Mesendoderm (in vitro differentiated cells): ENCODE measurements at regions not wholly inside any gene's neighbourhood (a gene's known extent, or its start where the extent isn't known, plus 50 kb on each side); places are given as distances from the start of the nearest gene placed in this dataset.
A peak's percentile ranks its signal among the peaks of the same experiment; 100 is the strongest.

Experiments used
- DNase-seq: peaks from one replicate; pipeline ENCODE4 v3.0.0; 2013
- H2AK5ac ChIP-seq: 2 replicates; pipeline ENCODE4 v1.6.1; 2013; ENCODE audit warnings: low read length, inconsistent platforms
- H2BK120ac ChIP-seq: 2 replicates; pipeline ENCODE4 v1.6.1; 2013; ENCODE audit warnings: low read depth, mild to moderate bottlenecking, low read length, moderate library complexity, mixed read lengths
- H2BK15ac ChIP-seq: replicated peaks from 2 replicates; pipeline ENCODE4 v1.6.1; 2013; ENCODE audit warnings: low read depth, mild to moderate bottlenecking, moderate library complexity
- H2BK5ac ChIP-seq: 2 replicates; pipeline ENCODE4 v1.6.1; 2013; ENCODE audit warnings: low read length, inconsistent platforms
- H3K18ac ChIP-seq: 2 replicates; pipeline ENCODE4 v1.6.1; 2013; ENCODE audit warnings: mild to moderate bottlenecking, low read length, mixed read lengths
- H3K23ac ChIP-seq: one replicate; pipeline ENCODE4 v1.6.1; 2013; ENCODE audit warnings: low read length
- H3K27ac ChIP-seq: 2 replicates; pipeline ENCODE4 v1.5.1; 2013; ENCODE audit warnings: low read depth, mild to moderate bottlenecking, inconsistent platforms, low read length, moderate library complexity
- H3K27me3 ChIP-seq: 2 replicates; pipeline ENCODE4 v1.6.1; 2013; ENCODE audit warnings: low read length, control low read depth, mild to moderate bottlenecking, inconsistent platforms; ENCODE audit not compliant: insufficient read depth, poor library complexity
- H3K36me3 ChIP-seq: 2 replicates; pipeline ENCODE4 v1.6.1; 2013; ENCODE audit warnings: low read length, inconsistent platforms; ENCODE audit not compliant: control insufficient read depth, insufficient read depth
- H3K4ac ChIP-seq: one replicate; pipeline ENCODE4 v1.6.1; 2013; ENCODE audit warnings: low read depth, mild to moderate bottlenecking, low read length, moderate library complexity
- H3K4me1 ChIP-seq: 2 replicates; pipeline ENCODE4 v1.6.1; 2013; ENCODE audit warnings: low read depth, low read length, inconsistent platforms; ENCODE audit not compliant: control insufficient read depth
- H3K4me2 ChIP-seq: 2 replicates; pipeline ENCODE4 v1.6.1; 2013; ENCODE audit warnings: low read length
- H3K4me3 ChIP-seq: 2 replicates; pipeline ENCODE4 v1.5.1; 2013; ENCODE audit warnings: mild to moderate bottlenecking, low read length
- H3K56ac ChIP-seq: one replicate; pipeline ENCODE4 v1.6.1; 2013; ENCODE audit warnings: low read length
- H3K79me1 ChIP-seq: 2 replicates; pipeline ENCODE4 v1.6.1; 2013; ENCODE audit warnings: low read length, inconsistent platforms
- H3K79me2 ChIP-seq: 2 replicates; pipeline ENCODE4 v1.6.1; 2013; ENCODE audit warnings: mild to moderate bottlenecking, low read length; ENCODE audit not compliant: control insufficient read depth, insufficient read depth
- H3K9ac ChIP-seq: 2 replicates; pipeline ENCODE4 v1.6.1; 2013; ENCODE audit warnings: low read length, inconsistent platforms
- H4K5ac ChIP-seq: one replicate; pipeline ENCODE4 v1.6.1; 2013; ENCODE audit warnings: low read length
- H4K8ac ChIP-seq: one replicate; pipeline ENCODE4 v1.6.1; 2013; ENCODE audit warnings: low read depth, mild to moderate bottlenecking, control low read depth, low read length, moderate library complexity
- WGBS: extraction: QIAGEN DNeasy Blood & Tissue Kit; methylation state at CpG from one replicate; pipeline ENCODE4 v1.1.7; 2013; ENCODE audit warnings: low lambda C conversion rate, missing lambda C conversion rate; ENCODE audit not compliant: insufficient coverage; ENCODE audit errors: extremely low coverage; 5-methylcytosine and 5-hydroxymethylcytosine counted together

- H2BK5ac ChIP-seq = no peak overlapping the region
- H3K56ac ChIP-seq = no peak overlapping the region
- H3K27me3 ChIP-seq = no peaks in the 10 kb centered on the region
- H3K23ac ChIP-seq = no peak overlapping the region
- H3K79me1 ChIP-seq = no peaks in the 10 kb centered on the region
- no peak overlapping the region for H3K9ac ChIP-seq
- no peak overlapping the region for H2AK5ac ChIP-seq
- H3K27ac ChIP-seq = no peak overlapping the region
- peak overlapping the region; percentile 83 for H4K8ac ChIP-seq
- H2BK15ac ChIP-seq = no peak overlapping the region
- no peaks in the 10 kb centered on the region for H3K79me2 ChIP-seq
- no peak overlapping the region for H3K4me2 ChIP-seq
- no peak overlapping the region for H3K18ac ChIP-seq
- peak overlapping the region; percentile 3 for H2BK120ac ChIP-seq
- WGBS = no CpG with 5 or more reads among the region's 5 CpGs
- no peaks in the 10 kb centered on the region for H3K4me1 ChIP-seq
- H4K5ac ChIP-seq = no peak overlapping the region
- H3K4me3 ChIP-seq = no peak overlapping the region
- no peaks in the 10 kb centered on the region for H3K36me3 ChIP-seq
- no peak for DNase-seq
- no peak overlapping the region for H3K4ac ChIP-seq
These were observed 325.6 kb downstream of the NUAK1 start for GRCh38 chr12:105813201-105813600.

DNA sequence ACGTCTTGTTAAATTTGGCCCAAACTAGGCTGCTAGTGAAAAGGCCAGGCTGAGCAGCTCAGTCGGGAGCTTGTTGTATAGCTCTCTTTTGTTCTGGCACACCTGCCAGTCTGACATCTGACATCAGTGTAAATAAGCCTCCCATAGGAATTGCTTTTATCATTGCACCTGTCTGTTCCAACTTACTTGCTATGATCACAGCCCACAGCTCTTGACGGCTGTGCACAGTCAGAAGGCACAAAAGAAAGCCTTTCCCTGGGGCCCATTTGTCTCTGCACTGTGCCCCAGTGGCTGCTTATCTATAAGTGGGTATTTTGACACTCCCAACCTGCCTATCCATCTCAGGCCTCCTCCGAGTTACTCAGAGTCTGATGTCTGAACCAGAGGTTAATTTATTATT is 324.5 kb downstream of the NUAK1 start:
- Histone ChIP-seq H3K79me1 (no peaks in the 10 kb centered on the region), H2BK15ac (no peak overlapping the region), H3K27ac (no peak overlapping the region), H3K4ac (no peak overlapping the region), H3K18ac (no peak overlapping the region), H3K9ac (no peak overlapping the region), H3K27me3 (no peaks in the 10 kb centered on the region), H3K36me3 (no peaks in the 10 kb centered on the region), H3K4me2 (no peak overlapping the region), H3K4me3 (no peak overlapping the region), H3K23ac (no peak overlapping the region), H2BK120ac (no peak overlapping the region), H4K8ac (no peak overlapping the region), H2AK5ac (no peak overlapping the region), H2BK5ac (no peak overlapping the region), H4K5ac (no peak overlapping the region), H3K4me1 (no peaks in the 10 kb centered on the region), H3K56ac (no peak overlapping the region), H3K79me2 (no peaks in the 10 kb centered on the region)
- WGBS = no CpG with 5 or more reads among the region's 4 CpGs
- DNase-seq = no peak

DNA sequence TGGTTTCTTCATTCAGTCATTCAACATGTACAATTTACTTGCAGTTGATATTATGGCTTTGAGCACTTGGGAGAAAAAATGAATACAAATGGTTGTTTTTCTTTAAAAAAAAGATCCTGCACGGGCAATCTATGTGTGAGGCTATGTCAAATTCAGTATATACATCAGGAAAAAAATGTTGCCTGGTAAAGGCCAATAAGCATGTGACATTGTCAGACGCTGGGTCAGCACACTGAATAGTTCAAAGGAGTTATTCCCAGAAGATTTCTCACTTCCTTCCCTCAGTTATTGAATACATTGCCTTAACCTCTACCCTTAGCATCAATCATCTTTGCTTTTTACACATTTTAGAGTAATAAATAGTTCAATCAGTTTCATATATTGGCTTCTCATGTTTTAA is 319.2 kb downstream of the NUAK1 start:
- Histone ChIP-seq H3K27ac (no peak overlapping the region), H3K4me2 (no peak overlapping the region), H4K8ac (no peak overlapping the region), H3K36me3 (no peaks in the 10 kb centered on the region), H3K79me2 (no peaks in the 10 kb centered on the region), H3K23ac (no peak overlapping the region), H2BK120ac (no peak overlapping the region), H3K4me3 (no peak overlapping the region), H3K4ac (no peak overlapping the region), H4K5ac (no peak overlapping the region), H3K9ac (no peak overlapping the region), H2BK15ac (no peak overlapping the region), H2AK5ac (no peak overlapping the region), H3K56ac (no peak overlapping the region), H3K18ac (no peak overlapping the region), H3K4me1 (no peaks in the 10 kb centered on the region), H2BK5ac (no peak overlapping the region), H3K27me3 (no peaks in the 10 kb centered on the region), H3K79me1 (no peaks in the 10 kb centered on the region)
- no CpG with 5 or more reads among the region's 2 CpGs for WGBS
- no peak for DNase-seq

DNA sequence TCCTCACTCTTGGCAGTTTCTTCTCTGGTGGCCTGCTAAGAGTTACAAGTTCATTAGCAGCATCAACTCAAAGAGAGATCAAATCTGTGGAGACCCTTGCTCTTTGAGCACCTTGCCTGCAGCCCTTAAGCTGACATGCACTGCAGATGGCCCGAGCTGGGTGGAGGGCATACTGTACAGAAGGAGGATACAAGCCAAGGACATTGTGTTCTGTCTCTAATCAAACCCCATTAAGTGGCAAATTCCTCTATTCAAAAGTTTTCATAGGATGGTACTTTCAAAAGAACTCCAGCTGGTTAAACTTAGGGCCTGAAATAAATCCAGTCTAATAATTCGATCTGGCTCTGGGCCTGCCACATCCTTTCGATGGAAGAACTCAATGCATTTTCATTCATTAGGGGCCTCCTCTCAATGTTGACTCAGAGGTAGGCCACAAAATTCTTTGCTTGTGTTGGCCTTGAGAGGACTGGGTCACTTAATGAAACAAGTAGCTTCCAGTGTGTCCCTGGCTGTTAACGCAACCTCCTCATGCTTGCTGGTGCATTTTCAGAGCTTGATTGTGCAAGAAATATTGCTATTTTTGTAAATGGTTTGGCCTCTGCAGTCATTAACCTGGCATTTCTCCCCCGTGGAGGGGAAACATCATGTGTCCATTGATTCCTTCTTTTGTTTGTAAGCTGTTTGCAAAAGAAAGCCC is 318.2 kb downstream of the NUAK1 start:
- Histone ChIP-seq H4K8ac (no peak overlapping the region), H3K18ac (no peak overlapping the region), H4K5ac (no peak overlapping the region), H3K9ac (no peak overlapping the region), H3K4me3 (no peak overlapping the region), H3K27ac (no peak overlapping the region), H3K79me1 (no peaks in the 10 kb centered on the region), H2AK5ac (no peak overlapping the region), H2BK120ac (no peak overlapping the region), H3K4me1 (no peaks in the 10 kb centered on the region), H3K23ac (no peak overlapping the region), H2BK15ac (no peak overlapping the region), H3K4ac (no peak overlapping the region), H3K56ac (no peak overlapping the region), H3K36me3 (no peaks in the 10 kb centered on the region), H3K27me3 (no peaks in the 10 kb centered on the region), H3K4me2 (no peak overlapping the region), H2BK5ac (no peak overlapping the region), H3K79me2 (no peaks in the 10 kb centered on the region)
- DNase-seq = no peak
- whole genome bisulfite sequencing = no CpG with 5 or more reads among the region's 5 CpGs

DNA sequence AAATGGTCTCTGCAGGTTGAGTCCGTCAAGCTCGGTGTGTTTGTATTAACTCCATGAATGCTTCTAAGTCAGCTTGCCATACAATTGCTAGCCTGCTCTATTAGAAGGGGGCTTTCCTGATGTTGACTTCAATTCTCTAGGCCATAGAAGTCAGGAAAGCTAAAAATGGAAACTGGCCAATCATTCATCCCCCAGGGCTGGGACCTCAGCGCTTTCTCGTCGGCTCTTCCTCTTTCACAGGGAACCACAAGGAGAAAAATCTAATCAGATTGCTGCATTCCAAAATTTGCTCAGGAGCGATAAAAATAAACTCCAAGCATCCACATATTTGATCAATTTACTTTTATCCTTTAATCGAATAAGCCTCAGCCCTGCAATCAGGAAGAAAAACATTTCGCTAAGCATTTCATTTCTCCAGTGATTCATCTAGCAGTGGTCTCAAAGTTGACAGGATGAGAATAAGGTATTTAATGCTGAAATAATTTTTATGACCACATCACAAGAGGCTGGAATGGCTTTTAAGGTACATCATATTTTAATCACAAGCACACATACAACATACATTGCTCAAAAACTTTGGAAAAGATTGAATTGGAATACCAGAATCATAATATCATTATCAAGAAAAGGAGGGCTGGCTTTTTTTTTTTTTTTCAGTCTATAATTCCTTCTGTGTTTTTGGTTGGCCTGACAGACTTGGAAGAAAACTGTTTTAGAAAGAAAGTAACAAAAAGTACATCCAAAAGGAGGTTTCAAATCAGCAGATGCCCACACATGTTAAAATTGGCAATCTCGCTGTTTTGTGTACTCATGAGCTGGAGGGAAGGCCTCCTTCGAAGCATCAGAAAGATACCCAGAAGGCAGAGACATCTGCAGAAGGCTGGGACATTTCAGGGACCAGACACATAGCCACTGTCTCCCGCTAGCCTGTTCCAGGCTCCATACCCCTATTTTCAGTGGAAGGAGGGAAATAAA is 316.3 kb downstream of the NUAK1 start:
- no peaks in the 10 kb centered on the region for H3K27me3 ChIP-seq
- no peaks in the 10 kb centered on the region for H3K79me1 ChIP-seq
- DNase-seq = no peak
- H3K4me1 ChIP-seq = no peaks in the 10 kb centered on the region
- no peaks in the 10 kb centered on the region for H3K36me3 ChIP-seq
- WGBS = no CpG with 5 or more reads among the region's 11 CpGs
- H2BK15ac ChIP-seq = no peak overlapping the region
- no peak overlapping the region for H3K18ac ChIP-seq
- no peak overlapping the region for H3K27ac ChIP-seq
- H2BK5ac ChIP-seq = no peak overlapping the region
- H4K5ac ChIP-seq = no peak overlapping the region
- H3K23ac ChIP-seq = no peak overlapping the region
- no peak overlapping the region for H3K4me2 ChIP-seq
- H3K9ac ChIP-seq = no peak overlapping the region
- no peak overlapping the region for H3K4ac ChIP-seq
- H2BK120ac ChIP-seq = no peak overlapping the region
- no peak overlapping the region for H4K8ac ChIP-seq
- no peaks in the 10 kb centered on the region for H3K79me2 ChIP-seq
- no peak overlapping the region for H2AK5ac ChIP-seq
- H3K56ac ChIP-seq = no peak overlapping the region
- H3K4me3 ChIP-seq = no peak overlapping the region
